GM23248 (cell line): ENCODE measurements at regions not wholly inside any gene's neighbourhood (a gene's known extent, or its start where the extent isn't known, plus 50 kb on each side); places are given as distances from the start of the nearest gene placed in this dataset.

Source experiments
- DNase-seq: peaks from one replicate; pipeline ENCODE4 v3.0.0-alpha.2; 2015
- H2AFZ ChIP-seq: fragments of 200-600 bp; sonication (generic); 2 replicates; pipeline ENCODE4 v1.6.1; 2016; ENCODE audit warnings: antibody characterized with exemption
- H3F3A ChIP-seq: fragments of 200-600 bp; sonication (generic); 2 replicates; pipeline ENCODE4 v1.6.1; 2016; ENCODE audit warnings: mild to moderate bottlenecking, antibody characterized with exemption, mixed run types; ENCODE audit not compliant: insufficient read depth
- H3K27ac ChIP-seq: fragments of 200-600 bp; sonication (generic); 2 replicates; pipeline ENCODE4 v1.5.1; 2016; ENCODE audit warnings: mild to moderate bottlenecking
- H3K27me3 ChIP-seq: fragments of 200-600 bp; sonication (generic); replicated peaks from 2 replicates; pipeline ENCODE4 v1.6.1; 2016; ENCODE audit warnings: mild to moderate bottlenecking; ENCODE audit not compliant: insufficient read depth
- H3K36me3 ChIP-seq: fragments of 200-600 bp; sonication (generic); 2 replicates; pipeline ENCODE4 v1.6.1; 2016; ENCODE audit warnings: low read depth, mild to moderate bottlenecking
- H3K4me1 ChIP-seq: fragments of 200-600 bp; sonication (generic); 2 replicates; pipeline ENCODE4 v1.6.1; 2016; ENCODE audit warnings: mild to moderate bottlenecking; ENCODE audit not compliant: insufficient read depth
- H3K4me2 ChIP-seq: fragments of 200-600 bp; sonication (generic); one replicate; pipeline ENCODE4 v1.6.1; 2016; ENCODE audit warnings: mild to moderate bottlenecking; ENCODE audit not compliant: unreplicated experiment
- H3K4me3 ChIP-seq: fragments of 200-600 bp; sonication (generic); 2 replicates; pipeline ENCODE4 v1.5.1; 2016; ENCODE audit warnings: mild to moderate bottlenecking
- H3K79me2 ChIP-seq: fragments of 200-600 bp; sonication (generic); 2 replicates; pipeline ENCODE4 v1.6.1; 2016; ENCODE audit warnings: mild to moderate bottlenecking; ENCODE audit not compliant: insufficient read depth
- H3K9ac ChIP-seq: fragments of 200-600 bp; sonication (generic); 2 replicates; pipeline ENCODE4 v1.6.1; 2016; ENCODE audit warnings: mild to moderate bottlenecking
- H3K9me2 ChIP-seq: fragments of 200-600 bp; sonication (generic); 2 replicates; pipeline ENCODE4 v1.6.1; 2016; ENCODE audit warnings: mixed run types, mild to moderate bottlenecking, moderate library complexity; ENCODE audit not compliant: insufficient read depth
- H3K9me3 ChIP-seq: fragments of 200-600 bp; sonication (generic); one replicate; pipeline ENCODE4 v1.6.1; 2017; ENCODE audit warnings: low read depth
- H4K20me1 ChIP-seq: fragments of 200-600 bp; sonication (generic); 2 replicates; pipeline ENCODE4 v1.6.0; 2016; ENCODE audit not compliant: insufficient read depth
- EZH2 ChIP-seq: fragments of 200-600 bp; sonication (generic); IDR thresholded peaks from 2 replicates; pipeline ENCODE4 v1.6.1; 2018; ENCODE audit warnings: antibody characterized with exemption, mild to moderate bottlenecking; ENCODE audit not compliant: insufficient read depth, poor library complexity, severe bottlenecking
- EZH2phosphoT487 ChIP-seq: fragments of 200-600 bp; sonication (generic); IDR thresholded peaks from 2 replicates; pipeline ENCODE4 v1.6.1; 2018; ENCODE audit warnings: antibody characterized with exemption, moderate library complexity, mild to moderate bottlenecking, low read depth; ENCODE audit not compliant: insufficient read depth
- WGBS, 2 experiments: methylation state at CpG; one replicate each; pipeline ENCODE4 v1.1.6; 2015 to 2017; ENCODE audit warnings: low lambda C conversion rate in 2 of 2, low coverage in 1 of 2; ENCODE audit errors: missing lambda C conversion rate in 2 of 2; 5-methylcytosine and 5-hydroxymethylcytosine counted together
- in situ Hi-C: fragments of 300-500 bp; cut with MboI; formaldehyde crosslinking; loops from 2 replicates; pipeline ENCODE4 v1.15.0; 2020

DNA sequence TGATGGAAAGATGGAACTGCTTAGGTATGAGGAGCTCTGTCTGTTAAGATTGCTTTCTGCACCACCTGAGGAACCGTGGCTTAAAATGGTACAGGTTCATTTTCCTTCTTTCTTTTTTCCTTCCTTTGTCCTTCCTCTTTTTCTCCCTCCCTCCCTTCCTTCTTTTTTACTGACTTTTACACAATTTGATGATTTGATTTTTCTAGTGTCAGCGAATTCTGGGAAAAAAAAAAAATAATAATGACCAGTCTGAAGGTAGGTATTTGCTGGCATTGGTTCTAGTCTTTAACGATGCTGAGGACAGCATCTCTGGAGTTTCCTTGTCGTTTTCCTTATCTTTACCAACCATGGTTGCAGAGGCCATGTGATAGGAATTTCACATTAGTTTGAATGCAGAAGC lies 613.5 kb downstream of the EDEM1 start:
- Histone ChIP-seq H3K4me2 (no peak overlapping the region), H3K4me3 (no peak overlapping the region), H2AFZ (no peak overlapping the region), H3K27me3 (no peaks in the 10 kb centered on the region), H3K79me2 (no peaks in the 10 kb centered on the region), H3K36me3 (no peaks in the 10 kb centered on the region), H3K9me3 (no peaks in the 10 kb centered on the region), H3K4me1 (no peaks in the 10 kb centered on the region), H4K20me1 (no peaks in the 10 kb centered on the region), H3F3A (no peaks in the 10 kb centered on the region), H3K9me2 (no peaks in the 10 kb centered on the region), H3K9ac (no peak overlapping the region), H3K27ac (no peak overlapping the region)
- no peak for TF ChIP-seq EZH2phosphoT487
- TF ChIP-seq EZH2, result no peak
- DNase-seq, result no peak
- in situ Hi-C loops, result no loop called here
- WGBS, 2 experiments, result 29 to 31% methylated on average over 4 of the region's 4 CpGs

DNA sequence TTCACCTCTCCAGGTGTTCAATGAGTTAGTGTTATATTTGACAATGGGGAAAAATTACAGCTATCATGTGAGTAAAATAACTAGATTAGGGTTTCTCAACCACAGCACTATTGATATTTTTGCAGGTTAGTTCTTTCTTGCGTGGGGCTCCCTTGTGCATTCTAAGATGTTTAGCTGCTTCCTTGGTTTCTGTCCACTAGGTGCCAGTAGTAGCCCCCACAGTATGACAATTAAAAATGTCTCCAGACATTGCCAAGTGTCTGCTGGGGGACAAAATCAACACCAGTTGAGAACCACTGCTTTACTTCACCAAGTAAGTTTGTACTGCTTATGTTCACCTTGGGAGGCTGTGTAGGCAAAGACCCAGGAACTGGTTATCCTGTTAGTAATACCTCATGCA lies 618.7 kb downstream of the EDEM1 start:
- H3F3A ChIP-seq, result no peaks in the 10 kb centered on the region

DNA sequence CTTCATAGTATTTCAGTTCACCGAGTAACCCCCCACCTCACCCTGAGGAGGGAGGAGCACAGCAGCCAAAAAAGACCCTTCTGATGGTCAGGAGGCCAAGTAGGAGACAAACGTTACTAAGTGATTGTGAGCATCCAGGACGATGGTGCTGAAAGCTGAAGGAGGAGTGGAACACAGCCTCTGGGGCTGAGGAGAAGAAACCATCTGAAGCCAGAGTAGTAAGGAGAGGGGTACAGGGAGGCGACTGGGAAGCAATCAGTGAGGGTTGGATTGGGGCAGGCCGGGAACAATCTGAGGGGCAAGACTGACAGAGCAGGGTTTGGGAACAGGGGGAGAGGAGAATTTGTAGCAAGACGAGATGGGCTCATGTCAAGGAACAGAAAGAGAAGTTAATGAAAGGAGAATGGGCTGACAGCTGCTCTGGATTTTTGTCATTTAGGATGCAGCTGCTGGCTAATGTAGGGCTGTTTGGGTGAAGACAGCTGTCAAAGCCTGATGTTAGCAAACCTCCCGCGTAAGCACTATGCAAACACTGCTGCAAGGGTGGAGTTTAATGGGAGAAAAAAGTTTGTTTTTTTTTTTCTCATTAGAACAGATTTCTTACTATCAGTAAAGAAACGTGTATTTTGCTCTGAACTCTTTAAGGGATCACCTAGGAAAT lies 622.2 kb downstream of the EDEM1 start:
- Histone ChIP-seq H3K27ac (no peak overlapping the region), H3K9ac (no peak overlapping the region), H3K4me2 (no peak overlapping the region), H3K4me1 (no peaks in the 10 kb centered on the region), H3K9me3 (no peaks in the 10 kb centered on the region), H4K20me1 (no peaks in the 10 kb centered on the region), H3K9me2 (no peaks in the 10 kb centered on the region), H3K36me3 (no peaks in the 10 kb centered on the region), H2AFZ (no peak overlapping the region), H3F3A (no peaks in the 10 kb centered on the region), H3K79me2 (no peaks in the 10 kb centered on the region), H3K27me3 (no peaks in the 10 kb centered on the region), H3K4me3 (no peak overlapping the region)
- in situ Hi-C loops, result no loop called here
- DNase-seq, result no peak
- 1 to 4% methylated on average over 9 of the region's 9 CpGs for WGBS, 2 experiments
- TF ChIP-seq EZH2phosphoT487, result no peak
- TF ChIP-seq EZH2, result no peak

More for the DNA sequence above, 618.7 kb downstream of the EDEM1 start:
- 43 to 55% methylated on average over 1 of the region's 1 CpG for WGBS, 2 experiments
- no peaks in the 10 kb centered on the region for H3K4me1 ChIP-seq
- no peaks in the 10 kb centered on the region for H4K20me1 ChIP-seq
- in situ Hi-C loops, result no loop called here
- H3K79me2 ChIP-seq, result no peaks in the 10 kb centered on the region
- H3K36me3 ChIP-seq, result no peaks in the 10 kb centered on the region
- H3K4me2 ChIP-seq, result no peak overlapping the region
- no peaks in the 10 kb centered on the region for H3K9me3 ChIP-seq
- no peaks in the 10 kb centered on the region for H3K9me2 ChIP-seq
- H2AFZ ChIP-seq, result no peak overlapping the region
- H3K27me3 ChIP-seq, result no peaks in the 10 kb centered on the region
- H3K4me3 ChIP-seq, result no peak overlapping the region
- TF ChIP-seq EZH2phosphoT487 (no peak), EZH2 (no peak)
- no peak for DNase-seq
- H3K9ac ChIP-seq, result no peak overlapping the region
- H3K27ac ChIP-seq, result no peak overlapping the region

DNA sequence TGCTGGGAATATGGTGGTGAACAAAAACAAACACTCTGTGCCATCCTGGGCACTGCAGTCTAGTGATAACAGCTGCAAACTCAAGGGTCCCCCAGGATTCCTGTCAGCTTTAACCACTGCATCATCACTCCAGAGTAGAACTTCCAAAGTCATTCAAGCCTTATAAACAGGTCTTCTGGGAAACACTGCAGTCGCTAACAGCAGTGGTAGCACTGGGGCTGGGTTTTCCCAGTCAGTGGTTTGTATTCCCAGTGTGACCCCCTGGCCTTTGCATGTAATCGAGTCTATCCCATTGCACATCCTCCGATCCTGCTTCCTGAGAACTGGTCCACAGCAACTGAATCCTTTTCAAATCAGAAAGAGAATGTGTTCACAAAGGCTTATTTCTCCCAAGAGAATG lies 623.5 kb downstream of the EDEM1 start:
- H3K4me3 ChIP-seq, result no peak overlapping the region
- in situ Hi-C loops, result no loop called here
- H2AFZ ChIP-seq, result no peak overlapping the region
- H3F3A ChIP-seq, result no peaks in the 10 kb centered on the region
- no peaks in the 10 kb centered on the region for H4K20me1 ChIP-seq
- H3K36me3 ChIP-seq, result no peaks in the 10 kb centered on the region
- no peak overlapping the region for H3K9ac ChIP-seq
- H3K27me3 ChIP-seq, result no peaks in the 10 kb centered on the region
- DNase-seq, result no peak
- no peak overlapping the region for H3K4me2 ChIP-seq
- WGBS, 2 experiments, result 25 to 36% methylated on average over 3 of the region's 3 CpGs
- no peaks in the 10 kb centered on the region for H3K4me1 ChIP-seq
- H3K9me3 ChIP-seq, result no peaks in the 10 kb centered on the region
- no peak overlapping the region for H3K27ac ChIP-seq
- TF ChIP-seq EZH2 (no peak), EZH2phosphoT487 (no peak)
- no peaks in the 10 kb centered on the region for H3K9me2 ChIP-seq
- no peaks in the 10 kb centered on the region for H3K79me2 ChIP-seq

DNA sequence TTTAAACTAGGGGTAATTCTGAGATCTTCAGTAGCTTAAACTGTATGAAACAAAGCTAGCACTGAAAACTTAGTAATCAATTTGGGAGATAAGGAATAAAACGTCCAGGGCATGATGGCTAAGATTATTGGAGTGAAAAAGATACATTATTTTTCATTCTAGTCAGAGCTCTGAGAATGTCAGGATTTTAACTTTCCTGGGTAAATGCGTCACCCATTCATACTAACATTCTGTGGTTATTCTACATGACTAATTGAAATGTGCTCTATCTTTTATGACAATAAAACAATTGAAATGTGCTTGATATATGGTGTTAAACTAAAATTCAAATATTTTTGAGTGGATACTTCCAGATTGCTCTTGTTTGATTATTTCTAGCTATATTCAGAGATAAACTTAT lies 626.0 kb downstream of the EDEM1 start:
- no peaks in the 10 kb centered on the region for H3F3A ChIP-seq
- H3K9me3 ChIP-seq, result no peaks in the 10 kb centered on the region
- no peaks in the 10 kb centered on the region for H3K4me1 ChIP-seq
- TF ChIP-seq EZH2phosphoT487, result no peak
- TF ChIP-seq EZH2, result no peak
- 19 to 25% methylated on average over 2 of the region's 2 CpGs for WGBS, 2 experiments
- H3K27ac ChIP-seq, result no peak overlapping the region
- H2AFZ ChIP-seq, result no peak overlapping the region
- H4K20me1 ChIP-seq, result no peaks in the 10 kb centered on the region
- no peaks in the 10 kb centered on the region for H3K36me3 ChIP-seq
- H3K4me3 ChIP-seq, result no peak overlapping the region
- no peak overlapping the region for H3K9ac ChIP-seq
- H3K9me2 ChIP-seq, result no peaks in the 10 kb centered on the region
- no peak overlapping the region for H3K4me2 ChIP-seq
- in situ Hi-C loops, result no loop called here
- H3K27me3 ChIP-seq, result no peaks in the 10 kb centered on the region
- no peak for DNase-seq
- H3K79me2 ChIP-seq, result no peaks in the 10 kb centered on the region
